ENCODE measurements at regions not wholly inside any gene's neighbourhood (a gene's known extent, or its start where the extent isn't known, plus 50 kb on each side); places are given as distances from the start of the nearest gene placed in this dataset.

DNA sequence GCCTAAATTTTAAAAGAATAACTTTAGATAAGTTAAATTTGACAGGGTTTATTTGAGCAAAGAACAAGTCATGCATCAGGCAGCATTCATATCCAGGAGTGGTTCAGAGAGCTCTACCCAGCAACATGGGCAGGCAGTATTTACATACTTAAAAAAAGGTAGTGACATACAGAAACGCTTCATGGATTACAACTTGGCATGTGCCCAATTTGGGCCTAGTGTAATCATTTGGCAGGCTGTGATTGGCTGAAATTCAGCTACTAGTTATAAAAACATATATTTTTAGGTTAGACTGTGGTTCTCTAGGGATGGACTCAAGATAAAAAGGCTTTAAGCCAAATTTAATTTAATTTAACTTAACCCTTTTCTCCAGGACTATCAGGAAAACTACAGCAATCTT is 374.0 kb upstream of the ADAMTS16 start:
- Histone ChIP-seq H3K36me3 (no peaks in the 10 kb centered on the region), H3K27ac (no peak overlapping the region), H3K4me3 (no peak overlapping the region), H3K9me3 (no peaks in the 10 kb centered on the region), H3K4me1 (no peaks in the 10 kb centered on the region), H3K27me3 (no peaks in the 10 kb centered on the region)
- DNase-seq, result no peak
- TF ChIP-seq, protein P1, sequence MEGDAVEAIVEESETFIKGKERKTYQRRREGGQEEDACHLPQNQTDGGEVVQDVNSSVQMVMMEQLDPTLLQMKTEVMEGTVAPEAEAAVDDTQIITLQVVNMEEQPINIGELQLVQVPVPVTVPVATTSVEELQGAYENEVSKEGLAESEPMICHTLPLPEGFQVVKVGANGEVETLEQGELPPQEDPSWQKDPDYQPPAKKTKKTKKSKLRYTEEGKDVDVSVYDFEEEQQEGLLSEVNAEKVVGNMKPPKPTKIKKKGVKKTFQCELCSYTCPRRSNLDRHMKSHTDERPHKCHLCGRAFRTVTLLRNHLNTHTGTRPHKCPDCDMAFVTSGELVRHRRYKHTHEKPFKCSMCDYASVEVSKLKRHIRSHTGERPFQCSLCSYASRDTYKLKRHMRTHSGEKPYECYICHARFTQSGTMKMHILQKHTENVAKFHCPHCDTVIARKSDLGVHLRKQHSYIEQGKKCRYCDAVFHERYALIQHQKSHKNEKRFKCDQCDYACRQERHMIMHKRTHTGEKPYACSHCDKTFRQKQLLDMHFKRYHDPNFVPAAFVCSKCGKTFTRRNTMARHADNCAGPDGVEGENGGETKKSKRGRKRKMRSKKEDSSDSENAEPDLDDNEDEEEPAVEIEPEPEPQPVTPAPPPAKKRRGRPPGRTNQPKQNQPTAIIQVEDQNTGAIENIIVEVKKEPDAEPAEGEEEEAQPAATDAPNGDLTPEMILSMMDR (IDR thresholded peaks at IDR 0.05), result no peak
- intact Hi-C loops (cut with DNase I), result no loop called here
- no peak for FAIRE-seq
- 32 to 39% methylated on average over 1 of the region's 1 CpG for WGBS, 2 donors
- ATAC-seq, result no peak

DNA sequence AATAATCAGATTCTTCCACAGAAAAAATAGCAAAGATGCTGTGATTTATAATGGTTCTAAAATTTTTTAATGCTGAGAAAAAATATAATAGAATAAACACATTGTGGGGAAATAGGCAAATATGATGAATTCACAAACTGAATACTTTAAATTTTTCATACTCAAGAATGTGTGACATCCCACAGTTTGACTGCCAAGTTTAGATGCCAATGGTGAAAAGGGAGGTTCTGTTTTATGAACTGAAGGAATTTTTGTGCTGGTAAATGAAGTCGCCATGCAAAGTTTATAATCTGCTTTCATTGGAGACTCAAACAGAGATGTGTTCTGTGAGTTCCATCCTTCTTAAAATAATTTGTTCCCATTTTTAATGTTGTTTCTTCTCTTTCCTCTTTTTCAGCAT is 367.5 kb upstream of the ADAMTS16 start:
- H3K27ac ChIP-seq, result no peak overlapping the region
- DNase-seq (no peak), FAIRE-seq (no peak), ATAC-seq (no peak)
- intact Hi-C loops (cut with DNase I), result no loop called here
- H3K27me3 ChIP-seq, result no peaks in the 10 kb centered on the region
- WGBS, 2 donors, result 71 to 80% methylated on average over 1 of the region's 1 CpG
- no peaks in the 10 kb centered on the region for H3K36me3 ChIP-seq
- TF ChIP-seq, protein P1 (IDR thresholded peaks at IDR 0.05), result no peak
- no peaks in the 10 kb centered on the region for H3K9me3 ChIP-seq
- no peak overlapping the region for H3K4me3 ChIP-seq
- H3K4me1 ChIP-seq, result no peaks in the 10 kb centered on the region

DNA sequence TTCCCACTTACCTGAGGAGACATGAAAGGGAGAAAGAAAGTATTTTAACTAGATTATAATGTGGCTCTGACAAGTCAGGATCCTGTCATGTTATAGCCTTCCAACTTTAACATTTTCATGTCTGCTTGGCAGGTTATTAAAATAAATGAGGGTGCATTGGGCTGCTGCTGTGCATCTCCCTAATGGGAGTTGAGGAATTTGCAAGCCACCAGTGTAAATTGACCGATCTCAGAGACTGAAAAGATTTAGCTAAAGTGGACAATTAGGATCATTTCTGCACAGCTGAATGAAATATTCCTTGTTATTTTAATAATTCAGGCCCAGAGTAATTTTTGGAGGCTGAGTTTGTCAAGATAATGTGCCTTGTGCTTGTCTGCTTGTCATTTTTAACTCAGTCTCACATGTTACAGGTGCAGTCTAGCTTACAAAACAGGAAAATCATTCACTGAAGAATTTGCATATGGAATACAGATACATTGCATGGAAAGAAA is 366.3 kb upstream of the ADAMTS16 start:
- no peaks in the 10 kb centered on the region for H3K27me3 ChIP-seq
- TF ChIP-seq, protein P1 (IDR thresholded peaks at IDR 0.05), result no peak
- 51 to 55% methylated on average over 1 of the region's 1 CpG for WGBS, 2 donors
- no peak overlapping the region for H3K27ac ChIP-seq
- H3K36me3 ChIP-seq, result no peaks in the 10 kb centered on the region
- no peak for FAIRE-seq
- intact Hi-C loops (cut with DNase I), result no loop called here
- no peak overlapping the region for H3K4me3 ChIP-seq
- no peak for ATAC-seq
- no peak for DNase-seq
- no peaks in the 10 kb centered on the region for H3K4me1 ChIP-seq
- H3K9me3 ChIP-seq, result no peaks in the 10 kb centered on the region

DNA sequence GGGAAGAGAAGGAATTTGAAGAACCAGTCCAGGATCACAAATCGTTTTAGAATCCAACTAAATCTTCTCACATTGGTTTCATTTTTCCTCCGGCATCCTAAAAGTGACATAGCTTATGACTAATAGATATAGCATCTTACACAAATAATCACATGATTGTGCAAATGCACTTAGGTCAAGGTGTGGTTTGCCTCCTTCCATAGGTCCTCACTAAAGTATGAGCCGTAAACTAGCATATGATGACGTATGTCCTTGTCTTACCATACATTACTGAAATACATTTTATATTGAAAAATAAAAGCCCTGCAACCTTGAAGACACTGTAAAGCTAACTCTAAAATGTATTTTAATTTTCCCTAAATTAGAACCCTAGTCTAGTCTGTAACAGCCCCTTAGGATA is 362.7 kb upstream of the ADAMTS16 start:
- no peaks in the 10 kb centered on the region for H3K36me3 ChIP-seq
- H3K4me3 ChIP-seq, result no peak overlapping the region
- ATAC-seq, result no peak
- TF ChIP-seq, protein P1 (IDR thresholded peaks at IDR 0.05), result no peak
- H3K9me3 ChIP-seq, result no peaks in the 10 kb centered on the region
- intact Hi-C loops (cut with DNase I), result no loop called here
- no peaks in the 10 kb centered on the region for H3K27me3 ChIP-seq
- DNase-seq, result no peak
- 56 to 76% methylated on average over 4 of the region's 4 CpGs for WGBS, 2 donors
- no peak overlapping the region for H3K27ac ChIP-seq
- no peak for FAIRE-seq
- H3K4me1 ChIP-seq, result no peaks in the 10 kb centered on the region

DNA sequence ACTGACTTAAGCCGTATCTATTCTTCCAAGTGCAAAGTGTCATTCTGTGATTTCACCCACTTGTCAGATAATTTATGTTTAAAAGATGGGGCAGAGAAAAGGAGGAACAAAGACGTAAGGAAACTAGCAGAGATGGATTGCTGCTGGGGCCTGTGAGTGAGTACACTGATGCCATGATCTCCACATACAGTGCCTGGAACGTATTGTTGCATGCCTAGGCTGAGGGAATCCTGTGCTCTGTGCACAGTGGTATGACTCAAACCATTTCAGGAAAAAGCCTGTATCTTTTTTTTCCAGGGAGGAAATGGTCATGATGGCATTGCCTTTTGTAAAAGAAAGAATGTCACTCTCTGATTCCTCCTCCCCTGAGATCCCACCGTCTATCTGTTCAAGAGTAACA is 359.5 kb upstream of the ADAMTS16 start:
- intact Hi-C loops (cut with DNase I), result no loop called here
- no peaks in the 10 kb centered on the region for H3K9me3 ChIP-seq
- no peaks in the 10 kb centered on the region for H3K36me3 ChIP-seq
- ATAC-seq (no peak), FAIRE-seq (no peak), DNase-seq (no peak)
- H3K4me3 ChIP-seq, result no peak overlapping the region
- H3K27ac ChIP-seq, result no peak overlapping the region
- no peaks in the 10 kb centered on the region for H3K4me1 ChIP-seq
- no peaks in the 10 kb centered on the region for H3K27me3 ChIP-seq
- 38 to 48% methylated on average over 4 of the region's 4 CpGs for WGBS, 2 donors
- TF ChIP-seq, protein P1 (IDR thresholded peaks at IDR 0.05), result no peak

Measured in pancreas (tissue), 10 donors.